ENCODE measurements at regions not wholly inside any gene's neighbourhood (a gene's known extent, or its start where the extent isn't known, plus 50 kb on each side); places are given as distances from the start of the nearest gene placed in this dataset.
"Not testable (repeated sequence)": the region's sequence is repeated elsewhere in the genome, so short reads cannot be mapped to it uniquely, and the experiment has no call there.

GRCh38 chr5:17105744-17106418 is 111.5 kb upstream of the BASP1 start:
- H3K27ac Mint-ChIP-seq: no peak overlapping the region
- Histone ChIP-seq H3K27ac (ENCODE audit: low read depth, low read length) (no peak overlapping the region), H3K4me3 (ENCODE audit: low read length) (no peak overlapping the region), H3K9ac (ENCODE audit: extremely low read depth, low read length, poor library complexity, severe bottlenecking) (no peak overlapping the region), H3K9me3 (ENCODE audit: control insufficient read depth, low read length) (peaks cover 22% of the 10 kb centered on the region), H3K27me3 (ENCODE audit: control insufficient read depth, insufficient read depth, low read length, poor library complexity, severe bottlenecking) (no peaks in the 10 kb centered on the region), H3K36me3 (ENCODE audit: control insufficient read depth, insufficient read depth, low read length) (no peaks in the 10 kb centered on the region), H3K4me1 (ENCODE audit: control insufficient read depth, insufficient read depth, low read length) (no peaks in the 10 kb centered on the region)
- WGBS, 2 experiments (ENCODE audit: insufficient coverage in 1 of 2, insufficient read length in 1 of 2): 97 to 100% methylated on average over 2 to 4 of the region's 5 CpGs
- H3K36me3 Mint-ChIP-seq (ENCODE audit: low read depth): peaks cover 2% of the 10 kb centered on the region
- TF ChIP-seq CTCF (conservative IDR thresholded peaks at IDR 0.05): no peak
- H3K4me3 Mint-ChIP-seq: no peak overlapping the region
- DNase-seq: no peak
- H3K27me3 Mint-ChIP-seq (ENCODE audit: insufficient read depth): peaks cover 2% of the 10 kb centered on the region
- peaks cover 5% of the 10 kb centered on the region for H3K4me1 Mint-ChIP-seq
- H3K9me3 Mint-ChIP-seq: peaks cover 15% of the 10 kb centered on the region

GRCh38 chr5:17106521-17106920 is 110.9 kb upstream of the BASP1 start:
- H3K27me3 Mint-ChIP-seq (ENCODE audit: insufficient read depth): peaks cover 2% of the 10 kb centered on the region
- 95 to 100% methylated on average over 1 to 4 of the region's 4 CpGs for WGBS, 2 experiments (ENCODE audit: insufficient coverage in 1 of 2, insufficient read length in 1 of 2)
- no peak overlapping the region for H3K4me3 ChIP-seq (ENCODE audit: low read length)
- H3K9me3 ChIP-seq (ENCODE audit: control insufficient read depth, low read length): peaks cover 21% of the 10 kb centered on the region
- H3K36me3 Mint-ChIP-seq (ENCODE audit: low read depth): peaks cover 2% of the 10 kb centered on the region
- TF ChIP-seq CTCF (conservative IDR thresholded peaks at IDR 0.05): no peak
- H3K4me1 ChIP-seq (ENCODE audit: control insufficient read depth, insufficient read depth, low read length): no peaks in the 10 kb centered on the region
- H3K27me3 ChIP-seq (ENCODE audit: control insufficient read depth, insufficient read depth, low read length, poor library complexity, severe bottlenecking): no peaks in the 10 kb centered on the region
- no peak for DNase-seq
- no peak overlapping the region for H3K27ac Mint-ChIP-seq
- H3K9ac ChIP-seq (ENCODE audit: extremely low read depth, low read length, poor library complexity, severe bottlenecking): no peak overlapping the region
- peaks cover 5% of the 10 kb centered on the region for H3K4me1 Mint-ChIP-seq
- H3K36me3 ChIP-seq (ENCODE audit: control insufficient read depth, insufficient read depth, low read length): no peaks in the 10 kb centered on the region
- no peak overlapping the region for H3K4me3 Mint-ChIP-seq
- peaks cover 15% of the 10 kb centered on the region for H3K9me3 Mint-ChIP-seq
- H3K27ac ChIP-seq (ENCODE audit: low read depth, low read length): no peak overlapping the region

- WGBS, 2 experiments (ENCODE audit: insufficient coverage in 1 of 2, insufficient read length in 1 of 2): 92 to 100% methylated on average over 2 to 3 of the region's 3 CpGs
- not testable (repeated sequence) for H3K27me3 ChIP-seq (ENCODE audit: control insufficient read depth, insufficient read depth, low read length, poor library complexity, severe bottlenecking); H3K4me3 Mint-ChIP-seq; H3K27ac ChIP-seq (ENCODE audit: low read depth, low read length); DNase-seq; H3K9me3 ChIP-seq (ENCODE audit: control insufficient read depth, low read length); H3K27me3 Mint-ChIP-seq (ENCODE audit: insufficient read depth); H3K4me3 ChIP-seq (ENCODE audit: low read length); H3K9ac ChIP-seq (ENCODE audit: extremely low read depth, low read length, poor library complexity, severe bottlenecking); H3K36me3 Mint-ChIP-seq (ENCODE audit: low read depth); H3K27ac Mint-ChIP-seq; H3K36me3 ChIP-seq (ENCODE audit: control insufficient read depth, insufficient read depth, low read length); H3K9me3 Mint-ChIP-seq
- H3K4me1 ChIP-seq (ENCODE audit: control insufficient read depth, insufficient read depth, low read length): peaks cover 13% of the 10 kb centered on the region
- H3K4me1 Mint-ChIP-seq: peaks cover 23% of the 10 kb centered on the region
Observed at GRCh38 chr5:17112091-17112716, 105.2 kb upstream of the BASP1 start.
